Ovary (tissue), 7 donors: ENCODE measurements at regions not wholly inside any gene's neighbourhood (a gene's known extent, or its start where the extent isn't known, plus 50 kb on each side); places are given as distances from the start of the nearest gene placed in this dataset.

Experiments
- DNase-seq, 5 donors: peaks; one replicate each; pipeline ENCODE4 v3.0.0-alpha.2; 2019 to 2020
- H3K27ac ChIP-seq, 2 donors: fragments of 200-600 bp; one replicate each; pipeline versions ENCODE4 v1.5.1 to v1.8.0; 2019 to 2022
- H3K27me3 ChIP-seq: fragments of 200-600 bp; one replicate; pipeline ENCODE4 v1.8.0; 2022
- H3K36me3 ChIP-seq: fragments of 200-600 bp; sonication (generic); one replicate; pipeline ENCODE4 v1.5.1; 2019
- H3K4me1 ChIP-seq: one replicate; pipeline ENCODE4 v1.8.1; 2013; ENCODE audit warnings: mild to moderate bottlenecking, moderate library complexity; ENCODE audit not compliant: insufficient read depth
- H3K4me3 ChIP-seq: fragments of 200-600 bp; sonication (generic); one replicate; pipeline ENCODE4 v1.5.1; 2017
- H3K9me3 ChIP-seq, 2 donors: fragments of 200-600 bp in 1 of 2; sonication (generic) in 1 of 2; one replicate each; pipeline versions ENCODE4 v1.5.1 to v1.8.1; 2013 to 2019; ENCODE audit warnings: mild to moderate bottlenecking in 1 of 2, moderate library complexity in 1 of 2
- CTCF ChIP-seq, 3 donors: fragments of 450-650 bp in 2 of 3; fragments of 200-600 bp in 1 of 3; IDR thresholded peaks; one replicate each; pipeline versions ENCODE4 v1.5.1 to v1.8.0; 2016 to 2022; ENCODE audit warnings: antibody characterized with exemption in 3 of 3, mild to moderate bottlenecking in 1 of 3
- EP300 ChIP-seq: sonication (generic); formaldehyde crosslinking; IDR thresholded peaks from one replicate; pipeline ENCODE4 v1.6.1; 2017; ENCODE audit warnings: antibody characterized with exemption
- POLR2A ChIP-seq: fragments of 450-650 bp; IDR thresholded peaks from one replicate; pipeline ENCODE4 v1.6.1; 2017; ENCODE audit warnings: antibody characterized with exemption, mild to moderate bottlenecking, moderate library complexity
- WGBS, 3 donors: extraction: QIAGEN DNeasy Blood & Tissue Kit in 1 of 3; methylation state at CpG; one replicate each; pipeline versions ENCODE4 v1.1.5 to v1.1.7; 2013 to 2017; 5-methylcytosine and 5-hydroxymethylcytosine counted together
- intact Hi-C, 4 donors: fragments of 100-400 bp; cut with DNase I; formaldehyde crosslinking; loops; one replicate each; pipeline versions ENCODE4 v1.11.0 to v1.15.1; 2022 to 2023
- donor health status: DM: no; HTN: no; CAD: no; lungs with moderate emphysema.
- donor health status: DM: no; HTN: no; CAD: no.
- donor health status: Bipolar disorder and iron deficiency.
- donor health status: DM: no; HTN: no; CAD: no.
- donor health status: DM: yes; HTN: yes; CAD: no.

- DNase-seq = no peak
- no peak overlapping the region for H3K4me3 ChIP-seq
- TF ChIP-seq POLR2A (no peak), EP300 (no peak), CTCF (IDR thresholded peaks at IDR 0.05) (no peak)
- no peaks in the 10 kb centered on the region for H3K27me3 ChIP-seq
- no peaks in the 10 kb centered on the region for H3K4me1 ChIP-seq
- H3K27ac ChIP-seq = no peak overlapping the region
- 55 to 77% (median 76%) methylated on average over 1 of the region's 1 CpG for WGBS, 3 donors
- no peaks in the 10 kb centered on the region for H3K36me3 ChIP-seq
- H3K9me3 ChIP-seq = no peaks in the 10 kb centered on the region
- intact Hi-C loops = no loop called here
Observed at GRCh38 chr10:31635009-31635408, 293.6 kb downstream of the ARHGAP12 start.

- H3K27ac ChIP-seq = no peak overlapping the region
- intact Hi-C loops = no loop called here
Observed at GRCh38 chr10:31630861-31631567, 297.6 kb downstream of the ARHGAP12 start.

GRCh38 chr10:31625566-31625965 is 303.1 kb downstream of the ARHGAP12 start:
- Histone ChIP-seq H3K27ac (no peak overlapping the region), H3K4me3 (no peak overlapping the region), H3K36me3 (no peaks in the 10 kb centered on the region), H3K9me3 (no peaks in the 10 kb centered on the region), H3K27me3 (no peaks in the 10 kb centered on the region), H3K4me1 (no peaks in the 10 kb centered on the region)
- TF ChIP-seq EP300 (no peak), CTCF (IDR thresholded peaks at IDR 0.05) (no peak), POLR2A (no peak)
- intact Hi-C loops = no loop called here
- no peak for DNase-seq
- WGBS, 3 donors = 93 to 94% (median 93%) methylated on average over 4 of the region's 4 CpGs

More at GRCh38 chr10:31630861-31631567, 297.6 kb downstream of the ARHGAP12 start:
- Histone ChIP-seq H3K4me1 (no peaks in the 10 kb centered on the region), H3K4me3 (no peak overlapping the region), H3K36me3 (no peaks in the 10 kb centered on the region), H3K9me3 (no peaks in the 10 kb centered on the region), H3K27me3 (no peaks in the 10 kb centered on the region)
- WGBS, 3 donors = 57 to 66% (median 66%) methylated on average over 4 of the region's 4 CpGs
- TF ChIP-seq EP300 (no peak), POLR2A (no peak), CTCF (IDR thresholded peaks at IDR 0.05) (no peak)
- no peak for DNase-seq

GRCh38 chr10:31624611-31625010 is 304.0 kb downstream of the ARHGAP12 start:
- Histone ChIP-seq H3K4me1 (peaks cover 3% of the 10 kb centered on the region), H3K9me3 (no peaks in the 10 kb centered on the region), H3K27me3 (no peaks in the 10 kb centered on the region), H3K4me3 (no peak overlapping the region), H3K27ac (no peak overlapping the region), H3K36me3 (no peaks in the 10 kb centered on the region)
- TF ChIP-seq EP300 (no peak), CTCF (IDR thresholded peaks at IDR 0.05) (no peak), POLR2A (no peak)
- DNase-seq = no peak
- intact Hi-C loops = no loop called here
